ENCODE measurements at regions not wholly inside any gene's neighbourhood (a gene's known extent, or its start where the extent isn't known, plus 50 kb on each side); places are given as distances from the start of the nearest gene placed in this dataset.
"Not testable (repeated sequence)": the region's sequence is repeated elsewhere in the genome, so short reads cannot be mapped to it uniquely, and the experiment has no call there.

DNA sequence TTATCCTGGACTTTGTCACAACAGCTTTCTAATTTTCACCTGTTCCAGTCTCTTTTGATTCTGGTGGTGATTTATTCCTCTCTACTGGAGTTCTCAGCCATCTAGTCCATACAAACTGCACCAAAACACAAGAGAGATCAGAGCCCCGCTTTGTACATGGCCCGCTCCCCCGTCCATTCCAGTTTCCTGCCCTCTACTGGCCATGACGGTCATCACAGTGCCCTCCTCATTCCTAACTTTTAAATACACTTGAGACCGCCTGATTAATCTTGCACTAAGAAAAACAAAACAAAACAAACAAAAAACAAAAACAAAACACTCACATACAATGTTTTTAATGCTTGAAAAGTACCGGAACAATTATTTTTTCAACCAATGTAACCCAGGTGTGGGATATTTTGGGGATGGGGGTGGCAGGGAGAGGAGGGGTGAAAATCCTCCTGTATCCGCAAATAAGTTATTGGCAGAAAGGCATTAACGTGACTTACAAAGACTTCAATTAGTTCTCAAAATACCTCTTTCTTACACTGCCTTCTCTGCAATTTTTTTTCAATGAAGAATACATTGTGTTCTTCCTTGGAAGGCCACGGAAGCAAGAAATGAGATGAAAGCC is 84.8 kb upstream of the PAM start:
- no peaks in the 10 kb centered on the region for H3K4me1 Mint-ChIP-seq (ENCODE audit: unreplicated experiment)
- H3K36me3 Mint-ChIP-seq (ENCODE audit: low read depth, unreplicated experiment) = no peaks in the 10 kb centered on the region
- no peak overlapping the region for H3K4me3 Mint-ChIP-seq (ENCODE audit: unreplicated experiment)
- TF ChIP-seq, protein P1, sequence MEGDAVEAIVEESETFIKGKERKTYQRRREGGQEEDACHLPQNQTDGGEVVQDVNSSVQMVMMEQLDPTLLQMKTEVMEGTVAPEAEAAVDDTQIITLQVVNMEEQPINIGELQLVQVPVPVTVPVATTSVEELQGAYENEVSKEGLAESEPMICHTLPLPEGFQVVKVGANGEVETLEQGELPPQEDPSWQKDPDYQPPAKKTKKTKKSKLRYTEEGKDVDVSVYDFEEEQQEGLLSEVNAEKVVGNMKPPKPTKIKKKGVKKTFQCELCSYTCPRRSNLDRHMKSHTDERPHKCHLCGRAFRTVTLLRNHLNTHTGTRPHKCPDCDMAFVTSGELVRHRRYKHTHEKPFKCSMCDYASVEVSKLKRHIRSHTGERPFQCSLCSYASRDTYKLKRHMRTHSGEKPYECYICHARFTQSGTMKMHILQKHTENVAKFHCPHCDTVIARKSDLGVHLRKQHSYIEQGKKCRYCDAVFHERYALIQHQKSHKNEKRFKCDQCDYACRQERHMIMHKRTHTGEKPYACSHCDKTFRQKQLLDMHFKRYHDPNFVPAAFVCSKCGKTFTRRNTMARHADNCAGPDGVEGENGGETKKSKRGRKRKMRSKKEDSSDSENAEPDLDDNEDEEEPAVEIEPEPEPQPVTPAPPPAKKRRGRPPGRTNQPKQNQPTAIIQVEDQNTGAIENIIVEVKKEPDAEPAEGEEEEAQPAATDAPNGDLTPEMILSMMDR (IDR thresholded peaks at IDR 0.05; ENCODE audit: unreplicated experiment) = peak; percentile 64
- peak; percentile 44 for DNase-seq (ENCODE audit: low spot score)
- H3K27ac Mint-ChIP-seq (ENCODE audit: unreplicated experiment) = no peak overlapping the region
- H3K9me3 Mint-ChIP-seq (ENCODE audit: unreplicated experiment) = no peaks in the 10 kb centered on the region
- H3K27me3 Mint-ChIP-seq (ENCODE audit: unreplicated experiment) = no peaks in the 10 kb centered on the region

DNA sequence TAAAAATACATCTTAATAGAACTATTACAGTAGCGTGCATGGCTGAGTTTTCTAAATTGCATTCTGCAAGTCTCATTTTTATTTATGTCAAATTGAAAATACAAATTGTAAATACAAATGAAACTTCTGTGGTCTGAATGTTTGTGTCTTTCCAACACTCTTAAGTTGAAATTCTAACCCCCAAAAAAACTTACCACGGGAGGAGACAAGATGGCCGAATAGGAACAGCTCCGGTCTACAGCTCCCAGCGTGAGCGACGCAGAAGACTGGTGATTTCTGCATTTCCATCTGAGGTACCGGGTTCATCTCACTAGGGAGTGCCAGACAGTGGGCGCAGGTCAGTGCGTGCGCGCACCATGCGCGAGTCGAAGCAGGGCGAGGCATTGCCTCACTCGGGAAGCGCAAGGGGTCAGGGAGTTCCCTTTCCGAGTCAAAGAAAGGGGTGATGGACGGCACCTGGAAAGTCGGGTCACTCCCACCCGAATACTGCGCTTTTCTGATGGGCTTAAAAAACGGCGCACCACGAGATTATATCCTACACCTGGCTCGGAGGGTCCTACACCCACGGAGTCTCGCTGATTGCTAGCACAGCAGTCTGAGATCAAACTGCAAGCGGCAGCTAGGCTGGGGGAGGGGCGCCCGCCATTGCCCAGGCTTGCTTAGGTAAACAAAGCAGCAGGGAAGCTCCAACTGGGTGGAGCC is 83.9 kb upstream of the PAM start:
- DNase-seq (ENCODE audit: low spot score); H3K27ac Mint-ChIP-seq (ENCODE audit: unreplicated experiment); H3K27me3 Mint-ChIP-seq (ENCODE audit: unreplicated experiment); H3K4me1 Mint-ChIP-seq (ENCODE audit: unreplicated experiment); H3K36me3 Mint-ChIP-seq (ENCODE audit: low read depth, unreplicated experiment); H3K9me3 Mint-ChIP-seq (ENCODE audit: unreplicated experiment): not testable (repeated sequence)
- H3K4me3 Mint-ChIP-seq (ENCODE audit: unreplicated experiment) = peak overlapping the region; percentile 31

DNA sequence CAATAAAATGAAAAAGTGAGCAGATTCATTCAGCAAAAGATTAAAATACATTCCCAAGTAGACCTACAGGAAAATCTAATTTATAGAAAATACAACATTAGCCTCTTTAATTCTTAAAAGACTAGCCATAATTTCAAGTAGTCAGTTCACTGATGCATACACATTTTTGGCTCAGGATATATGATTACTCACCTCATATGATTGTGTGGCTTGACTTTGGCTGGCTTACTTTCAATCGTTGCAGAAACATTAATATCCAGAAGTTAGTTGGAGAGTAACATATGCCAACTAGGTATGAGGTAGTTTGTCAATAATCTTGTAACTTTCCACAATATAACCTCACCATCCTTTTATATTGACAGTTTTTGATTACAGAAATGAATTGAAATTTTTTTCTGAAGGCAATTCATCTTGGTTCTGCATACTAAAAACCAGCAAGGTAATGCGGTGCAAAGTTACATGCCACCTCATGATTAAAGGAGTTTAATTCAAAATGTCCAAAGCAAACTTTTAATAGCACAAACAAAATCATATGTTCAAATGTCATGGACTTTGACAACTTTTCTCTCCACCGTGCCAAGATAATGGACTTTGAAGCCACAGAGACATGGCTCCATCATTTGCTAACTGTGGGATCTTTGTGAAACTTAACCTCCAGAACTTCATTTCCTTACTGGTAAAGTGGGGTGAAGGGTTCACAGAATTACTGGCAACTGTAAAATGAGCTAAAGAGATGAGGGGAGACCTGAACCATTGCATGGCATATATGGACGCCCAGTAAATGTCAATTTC is 76.6 kb upstream of the PAM start:
- Mint-ChIP-seq H3K4me3 (ENCODE audit: unreplicated experiment) (no peak overlapping the region), H3K9me3 (ENCODE audit: unreplicated experiment) (no peaks in the 10 kb centered on the region), H3K4me1 (ENCODE audit: unreplicated experiment) (peaks cover 12% of the 10 kb centered on the region), H3K36me3 (ENCODE audit: low read depth, unreplicated experiment) (no peaks in the 10 kb centered on the region), H3K27ac (ENCODE audit: unreplicated experiment) (no peak overlapping the region), H3K27me3 (ENCODE audit: unreplicated experiment) (no peaks in the 10 kb centered on the region)
- TF ChIP-seq, protein P1 (IDR thresholded peaks at IDR 0.05; ENCODE audit: unreplicated experiment) = no peak
- no peak for DNase-seq (ENCODE audit: low spot score)

DNA sequence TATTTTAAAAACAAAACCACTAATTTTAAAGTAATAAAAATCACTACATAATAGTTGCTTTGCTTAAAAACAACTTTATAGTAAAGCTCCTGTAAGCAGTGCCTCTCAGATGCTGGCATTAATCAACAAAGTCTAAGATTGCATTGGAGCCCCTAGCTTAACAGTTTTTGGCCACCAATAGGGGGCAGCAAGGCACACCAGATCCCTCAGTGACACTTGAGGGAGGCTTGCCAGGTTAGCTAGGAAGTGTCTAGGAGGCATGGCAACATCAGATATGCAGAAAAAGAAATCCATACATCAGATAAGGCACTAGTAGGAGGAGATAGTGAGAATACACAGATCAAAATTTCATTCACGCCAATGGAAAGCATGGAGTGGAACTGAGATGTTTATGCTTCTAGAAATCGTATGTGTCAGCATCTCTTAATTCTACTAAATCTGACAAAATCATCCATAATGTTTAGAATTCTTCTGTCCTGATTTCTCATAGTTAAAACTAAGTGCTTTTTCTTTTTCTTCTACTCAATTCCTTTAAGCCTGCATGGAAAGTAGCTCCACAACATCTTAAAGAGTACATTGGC is 73.6 kb upstream of the PAM start:
- peak; percentile 66 for DNase-seq (ENCODE audit: low spot score)
- Mint-ChIP-seq H3K4me3 (ENCODE audit: unreplicated experiment) (no peak overlapping the region), H3K36me3 (ENCODE audit: low read depth, unreplicated experiment) (no peaks in the 10 kb centered on the region), H3K9me3 (ENCODE audit: unreplicated experiment) (no peaks in the 10 kb centered on the region), H3K27ac (ENCODE audit: unreplicated experiment) (no peak overlapping the region), H3K27me3 (ENCODE audit: unreplicated experiment) (peaks cover 2% of the 10 kb centered on the region), H3K4me1 (ENCODE audit: unreplicated experiment) (peaks cover 12% of the 10 kb centered on the region)
- TF ChIP-seq, protein P1 (IDR thresholded peaks at IDR 0.05; ENCODE audit: unreplicated experiment) = peak; percentile 73

DNA sequence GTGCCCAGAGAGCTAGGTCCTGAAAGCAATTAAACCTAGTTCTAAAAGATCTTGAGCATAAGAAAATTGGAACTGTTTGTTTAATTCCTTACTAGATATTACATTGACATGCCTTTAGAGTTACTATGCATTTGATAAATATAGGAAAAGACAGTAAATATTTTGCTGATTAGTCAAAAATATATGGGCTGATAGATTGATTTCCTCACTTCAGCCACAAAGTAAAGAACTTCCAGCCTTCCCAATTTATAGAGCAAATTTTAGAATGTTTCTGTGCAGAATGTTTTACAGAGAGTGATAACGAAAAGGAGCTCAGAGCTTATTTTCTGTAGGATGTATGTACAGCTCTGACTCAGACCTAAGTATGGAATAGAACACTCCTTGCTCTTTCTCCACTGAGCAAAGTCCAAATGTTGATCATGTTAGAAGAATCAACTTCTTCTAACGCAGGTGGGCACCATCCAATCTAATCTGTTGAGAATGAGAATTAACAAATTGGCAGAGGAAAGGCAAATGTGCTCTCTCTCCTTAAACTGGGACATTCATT is 72.9 kb upstream of the PAM start:
- H3K36me3 Mint-ChIP-seq (ENCODE audit: low read depth, unreplicated experiment) = no peaks in the 10 kb centered on the region
- TF ChIP-seq, protein P1 (IDR thresholded peaks at IDR 0.05; ENCODE audit: unreplicated experiment) = no peak
- no peak for DNase-seq (ENCODE audit: low spot score)
- H3K4me1 Mint-ChIP-seq (ENCODE audit: unreplicated experiment) = peaks cover 12% of the 10 kb centered on the region
- no peak overlapping the region for H3K27ac Mint-ChIP-seq (ENCODE audit: unreplicated experiment)
- no peak overlapping the region for H3K4me3 Mint-ChIP-seq (ENCODE audit: unreplicated experiment)
- H3K9me3 Mint-ChIP-seq (ENCODE audit: unreplicated experiment) = no peaks in the 10 kb centered on the region
- peaks cover 2% of the 10 kb centered on the region for H3K27me3 Mint-ChIP-seq (ENCODE audit: unreplicated experiment)

DNA sequence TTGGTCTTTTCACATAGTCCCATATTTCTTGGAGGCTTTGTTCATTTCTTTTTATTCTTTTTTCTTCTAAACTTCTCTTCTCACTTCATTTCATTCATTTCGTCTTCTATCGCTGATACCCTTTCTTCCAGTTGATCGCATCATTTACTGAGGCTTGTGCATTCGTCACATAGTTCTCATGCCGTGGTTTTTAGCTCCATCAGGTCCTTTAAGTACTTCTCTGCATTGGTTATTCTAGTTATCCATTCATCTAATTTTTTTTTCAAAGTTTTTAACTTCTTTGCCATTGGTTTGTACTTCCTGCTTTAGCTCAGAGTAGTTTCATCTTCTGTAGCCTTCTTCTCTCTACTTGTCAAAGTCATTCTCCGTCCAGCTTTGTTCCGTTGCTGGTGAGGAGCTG is 67.0 kb upstream of the PAM start:
- not testable (repeated sequence) for H3K36me3 Mint-ChIP-seq (ENCODE audit: low read depth, unreplicated experiment); H3K4me3 Mint-ChIP-seq (ENCODE audit: unreplicated experiment); H3K9me3 Mint-ChIP-seq (ENCODE audit: unreplicated experiment)

DNA sequence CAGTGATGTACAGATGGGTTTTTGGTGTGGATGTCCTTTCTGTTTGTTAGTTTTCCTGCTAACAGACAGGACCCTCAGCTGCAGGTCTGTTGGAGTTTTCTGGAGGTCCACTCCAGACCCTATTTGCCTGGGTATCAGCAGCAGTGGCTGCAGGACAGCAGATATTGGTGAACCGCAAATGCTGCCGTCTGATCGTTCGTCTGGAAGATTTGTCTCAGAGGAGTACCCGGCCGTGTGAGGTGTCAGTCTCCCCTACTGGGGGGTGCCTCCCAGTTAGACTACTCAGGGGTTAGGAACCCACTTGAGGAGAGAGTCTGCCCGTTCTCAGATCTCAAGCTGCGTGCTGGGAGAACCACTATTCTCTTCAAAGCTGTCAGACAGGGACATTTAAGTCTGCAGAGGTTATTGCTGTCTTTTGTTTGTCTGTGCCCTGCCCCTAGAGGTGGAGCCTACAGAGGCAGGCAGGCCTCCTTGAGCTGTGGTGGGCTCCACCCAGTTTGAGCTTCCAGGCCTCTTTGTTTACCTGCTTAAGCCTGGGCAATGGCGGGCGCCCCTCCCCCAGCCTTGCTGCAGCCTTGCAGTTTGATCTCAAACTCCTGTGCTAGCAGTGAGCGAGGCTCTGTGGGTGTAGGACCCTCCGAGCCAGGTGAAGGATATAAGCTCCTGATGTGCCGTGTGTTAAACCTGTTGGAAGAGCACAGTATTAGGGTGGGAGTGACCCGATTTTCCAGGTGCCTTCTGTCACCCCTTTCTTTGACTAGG is 66.3 kb upstream of the PAM start:
- H3K9me3 Mint-ChIP-seq (ENCODE audit: unreplicated experiment) = not testable (repeated sequence)

More for the DNA sequence above, 67.0 kb upstream of the PAM start:
- DNase-seq (ENCODE audit: low spot score); H3K4me1 Mint-ChIP-seq (ENCODE audit: unreplicated experiment); H3K27ac Mint-ChIP-seq (ENCODE audit: unreplicated experiment); H3K27me3 Mint-ChIP-seq (ENCODE audit: unreplicated experiment): not testable (repeated sequence)

More for the DNA sequence above, 66.3 kb upstream of the PAM start:
- DNase-seq (ENCODE audit: low spot score); H3K27me3 Mint-ChIP-seq (ENCODE audit: unreplicated experiment); H3K4me3 Mint-ChIP-seq (ENCODE audit: unreplicated experiment); H3K27ac Mint-ChIP-seq (ENCODE audit: unreplicated experiment); H3K36me3 Mint-ChIP-seq (ENCODE audit: low read depth, unreplicated experiment); H3K4me1 Mint-ChIP-seq (ENCODE audit: unreplicated experiment): not testable (repeated sequence)
